Ascending aorta (tissue), 2 donors: ENCODE measurements at regions not wholly inside any gene's neighbourhood (a gene's known extent, or its start where the extent isn't known, plus 50 kb on each side); places are given as distances from the start of the nearest gene placed in this dataset.

Experiments used
- DNase-seq, 2 donors: peaks; one replicate each; pipeline ENCODE4 v3.0.0-alpha.2; 2019; ENCODE audit warnings: low spot score in 2 of 2
- H3K27ac ChIP-seq, 2 donors: fragments of 200-600 bp; sonication (generic); one replicate each; pipeline ENCODE4 v1.5.1; 2016 to 2017; ENCODE audit warnings: mild to moderate bottlenecking in 1 of 2
- H3K27me3 ChIP-seq: fragments of 200-600 bp; sonication (generic); one replicate; pipeline ENCODE4 v1.5.1; 2017
- H3K36me3 ChIP-seq, 2 donors: fragments of 200-600 bp; sonication (generic); one replicate each; pipeline ENCODE4 v1.5.1; 2016
- H3K4me1 ChIP-seq, 2 donors: fragments of 200-600 bp; sonication (generic); one replicate each; pipeline ENCODE4 v1.5.1; 2016 to 2017; ENCODE audit warnings: mild to moderate bottlenecking in 1 of 2
- H3K4me3 ChIP-seq, 2 donors: fragments of 200-600 bp; sonication (generic); one replicate each; pipeline ENCODE4 v1.5.1; 2016 to 2017; ENCODE audit warnings: mild to moderate bottlenecking in 1 of 2
- H3K9me3 ChIP-seq, 2 donors: fragments of 200-600 bp; sonication (generic); one replicate each; pipeline ENCODE4 v1.5.1; 2016
- CTCF ChIP-seq, 3 experiments: fragments of 200-600 bp in 2 of 3; fragments of 450-650 bp in 1 of 3; sonication (generic) in 2 of 3; IDR thresholded peaks; one replicate each; pipeline ENCODE4 v1.5.1; 2016 to 2019; ENCODE audit warnings: antibody characterized with exemption in 3 of 3, mild to moderate bottlenecking in 1 of 3, moderate library complexity in 1 of 3
- intact Hi-C: fragments of 100-400 bp; cut with DNase I; formaldehyde crosslinking; loops from one replicate; pipeline ENCODE4 v1.15.1; 2023

DNA sequence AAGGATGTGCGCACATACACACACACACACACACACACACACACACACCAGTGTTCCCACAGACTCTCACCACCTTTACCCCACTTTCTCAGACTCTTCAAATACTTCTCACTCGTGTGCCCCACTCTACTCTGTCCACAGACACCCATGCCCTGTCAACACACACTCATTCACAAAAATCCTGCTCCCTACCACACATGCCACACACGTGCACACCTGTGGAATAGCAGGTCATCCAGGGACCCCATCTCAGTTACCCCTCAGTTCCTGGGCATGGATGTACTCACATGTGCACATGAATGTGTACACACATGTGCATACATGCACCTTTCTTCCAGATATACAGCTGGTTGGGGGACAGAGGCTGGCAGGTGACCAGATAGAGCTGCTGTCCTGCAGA lies 142.9 kb downstream of the EMX2 start:
- intact Hi-C loops, result no loop called here
- DNase-seq, result no peak
- no peak overlapping the region for H3K4me3 ChIP-seq
- no peaks in the 10 kb centered on the region for H3K36me3 ChIP-seq
- H3K4me1 ChIP-seq, result peaks cover 0 to 4% of the 10 kb centered on the region in 2 donors
- H3K9me3 ChIP-seq, result no peaks in the 10 kb centered on the region
- no peak overlapping the region for H3K27ac ChIP-seq
- H3K27me3 ChIP-seq, result no peaks in the 10 kb centered on the region
- no peak for TF ChIP-seq CTCF (IDR thresholded peaks at IDR 0.05)

GRCh38 chr10:117686606-117687005 lies 144.1 kb downstream of the EMX2 start:
- Histone ChIP-seq H3K4me3 (no peak overlapping the region), H3K9me3 (no peaks in the 10 kb centered on the region), H3K27me3 (no peaks in the 10 kb centered on the region), H3K27ac (no peak overlapping the region), H3K4me1 (peaks cover 0 to 4% of the 10 kb centered on the region in 2 donors), H3K36me3 (no peaks in the 10 kb centered on the region)
- TF ChIP-seq CTCF (IDR thresholded peaks at IDR 0.05), result no peak
- intact Hi-C loops, result no loop called here
- DNase-seq, result no peak

DNA sequence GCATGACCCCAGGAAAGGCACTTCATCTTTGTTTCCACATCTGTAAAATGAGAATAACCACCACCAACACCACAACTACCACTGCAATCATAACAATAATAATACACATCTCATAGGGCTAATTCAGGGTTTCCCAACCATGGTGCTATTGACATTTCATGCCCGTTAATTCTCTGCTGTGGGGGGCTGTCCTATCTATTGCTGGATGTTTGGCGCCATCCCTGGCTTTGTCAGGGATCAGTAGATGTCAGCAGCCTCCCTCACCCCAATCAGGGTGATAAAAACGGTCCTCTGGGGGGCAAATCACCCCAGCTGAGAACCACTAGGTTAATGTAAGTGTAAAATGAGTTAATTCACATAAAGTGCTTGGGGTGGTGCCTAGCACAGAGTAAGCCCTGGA lies 145.8 kb downstream of the EMX2 start:
- Histone ChIP-seq H3K27ac (no peak overlapping the region), H3K9me3 (no peaks in the 10 kb centered on the region), H3K4me3 (no peak overlapping the region), H3K36me3 (no peaks in the 10 kb centered on the region), H3K4me1 (peaks cover 0 to 4% of the 10 kb centered on the region in 2 donors), H3K27me3 (no peaks in the 10 kb centered on the region)
- intact Hi-C loops, result no loop called here
- TF ChIP-seq CTCF (IDR thresholded peaks at IDR 0.05), result no peak
- no peak for DNase-seq

- Histone ChIP-seq H3K27me3 (no peaks in the 10 kb centered on the region), H3K27ac (no peak overlapping the region), H3K36me3 (no peaks in the 10 kb centered on the region), H3K4me3 (no peak overlapping the region), H3K9me3 (no peaks in the 10 kb centered on the region), H3K4me1 (peaks cover 0 to 4% of the 10 kb centered on the region in 2 donors)
- DNase-seq, result no peak
- intact Hi-C loops, result no loop called here
- TF ChIP-seq CTCF (IDR thresholded peaks at IDR 0.05), result no peak
Observed at GRCh38 chr10:117689566-117689965, 147.0 kb downstream of the EMX2 start.

- Histone ChIP-seq H3K27me3 (no peaks in the 10 kb centered on the region), H3K27ac (no peak overlapping the region), H3K36me3 (no peaks in the 10 kb centered on the region), H3K4me1 (no peaks in the 10 kb centered on the region), H3K4me3 (no peak overlapping the region), H3K9me3 (no peaks in the 10 kb centered on the region)
- intact Hi-C loops, result no loop called here
- no peak for DNase-seq
- TF ChIP-seq CTCF (IDR thresholded peaks at IDR 0.05), result no peak
Observed at GRCh38 chr10:117690359-117690758, 147.8 kb downstream of the EMX2 start.

GRCh38 chr10:117694190-117694589 lies 151.6 kb downstream of the EMX2 start:
- intact Hi-C loops, result no loop called here
- H3K9me3 ChIP-seq, result no peaks in the 10 kb centered on the region
- no peak overlapping the region for H3K27ac ChIP-seq
- TF ChIP-seq CTCF (IDR thresholded peaks at IDR 0.05), result no peak
- no peaks in the 10 kb centered on the region for H3K36me3 ChIP-seq
- no peaks in the 10 kb centered on the region for H3K27me3 ChIP-seq
- DNase-seq, result no peak
- H3K4me1 ChIP-seq, result no peaks in the 10 kb centered on the region
- H3K4me3 ChIP-seq, result no peak overlapping the region
